GM06990 (cell line): ENCODE measurements at regions not wholly inside any gene's neighbourhood (a gene's known extent, or its start where the extent isn't known, plus 50 kb on each side); places are given as distances from the start of the nearest gene placed in this dataset.

ENCODE experiments used
- DNase-seq: peaks from one replicate; pipeline ENCODE4 v3.0.0-alpha.2; 2011; ENCODE audit not compliant: insufficient read length; ENCODE audit errors: extremely low read depth
- H3K27me3 ChIP-seq: replicated peaks from 2 replicates; pipeline ENCODE4 v1.6.0; 2011; ENCODE audit warnings: low read length; ENCODE audit not compliant: control insufficient read depth, insufficient read depth
- H3K36me3 ChIP-seq: 2 replicates; pipeline ENCODE4 v1.5.1; 2011; ENCODE audit warnings: low read length; ENCODE audit not compliant: control insufficient read depth, insufficient read depth
- H3K4me3 ChIP-seq: replicated peaks from 2 replicates; pipeline ENCODE4 v1.5.1; 2011; ENCODE audit warnings: low read depth, mild to moderate bottlenecking, control low read depth, low read length
- CTCF ChIP-seq: IDR thresholded peaks from 2 replicates; pipeline ENCODE4 v1.5.1; 2011; ENCODE audit warnings: low read length, control low read depth, mild to moderate bottlenecking, inconsistent platforms; ENCODE audit not compliant: insufficient read depth, poor library complexity, severe bottlenecking

GRCh38 chr12:93086288-93086727 is 157.2 kb upstream of the EEA1 start:
- H3K36me3 ChIP-seq, result no peaks in the 10 kb centered on the region
- no peak for TF ChIP-seq CTCF
- DNase-seq, result no peak
- no peaks in the 10 kb centered on the region for H3K27me3 ChIP-seq
- H3K4me3 ChIP-seq, result no peak overlapping the region

- DNase-seq, result no peak
- no peak for TF ChIP-seq CTCF
- Histone ChIP-seq H3K4me3 (no peak overlapping the region), H3K36me3 (no peaks in the 10 kb centered on the region), H3K27me3 (no peaks in the 10 kb centered on the region)
Observed at GRCh38 chr12:93087840-93088610, 158.9 kb upstream of the EEA1 start.

GRCh38 chr12:93089805-93090569 is 160.9 kb upstream of the EEA1 start:
- DNase-seq, result no peak
- no peak for TF ChIP-seq CTCF
- no peak overlapping the region for H3K4me3 ChIP-seq

GRCh38 chr12:93090731-93091172 is 161.7 kb upstream of the EEA1 start:
- no peaks in the 10 kb centered on the region for H3K27me3 ChIP-seq
- TF ChIP-seq CTCF, result no peak
- no peak overlapping the region for H3K4me3 ChIP-seq
- no peaks in the 10 kb centered on the region for H3K36me3 ChIP-seq
- DNase-seq, result no peak

More at GRCh38 chr12:93089805-93090569, 160.9 kb upstream of the EEA1 start:
- Histone ChIP-seq H3K36me3 (no peaks in the 10 kb centered on the region), H3K27me3 (no peaks in the 10 kb centered on the region)

GRCh38 chr12:93091886-93092648 is 163.0 kb upstream of the EEA1 start:
- no peak for DNase-seq
- H3K4me3 ChIP-seq, result no peak overlapping the region
- no peak for TF ChIP-seq CTCF
- no peaks in the 10 kb centered on the region for H3K27me3 ChIP-seq
- no peaks in the 10 kb centered on the region for H3K36me3 ChIP-seq
